NB4 (cell line): ENCODE measurements at regions not wholly inside any gene's neighbourhood (a gene's known extent, or its start where the extent isn't known, plus 50 kb on each side); places are given as distances from the start of the nearest gene placed in this dataset.
A peak's percentile ranks its signal among the peaks of the same experiment; 100 is the strongest.

Experiments used
- DNase-seq: peaks from one replicate; pipeline ENCODE4 v3.0.0; 2010; ENCODE audit warnings: low read depth
- H3K4me3 ChIP-seq: one replicate; pipeline ENCODE4 v1.5.1; 2011; ENCODE audit warnings: mild to moderate bottlenecking, low read depth, low read length, moderate library complexity
- CTCF ChIP-seq: IDR thresholded peaks from one replicate; pipeline ENCODE4 v1.5.1; 2012; ENCODE audit warnings: low read depth, low read length
- MYC ChIP-seq: IDR thresholded peaks from 2 replicates; pipeline ENCODE4 v1.6.1; 2011; ENCODE audit warnings: low read depth, low read length
- POLR2A ChIP-seq: IDR thresholded peaks from 2 replicates; pipeline ENCODE4 v1.6.1; 2011; ENCODE audit warnings: mild to moderate bottlenecking; ENCODE audit not compliant: insufficient read length; ENCODE audit errors: extremely low read depth
- TF ChIP-seq, protein P1 (sequence below): IDR thresholded peaks from 2 replicates; pipeline ENCODE4 v1.6.1; 2011; ENCODE audit warnings: low read depth, low read length

DNA sequence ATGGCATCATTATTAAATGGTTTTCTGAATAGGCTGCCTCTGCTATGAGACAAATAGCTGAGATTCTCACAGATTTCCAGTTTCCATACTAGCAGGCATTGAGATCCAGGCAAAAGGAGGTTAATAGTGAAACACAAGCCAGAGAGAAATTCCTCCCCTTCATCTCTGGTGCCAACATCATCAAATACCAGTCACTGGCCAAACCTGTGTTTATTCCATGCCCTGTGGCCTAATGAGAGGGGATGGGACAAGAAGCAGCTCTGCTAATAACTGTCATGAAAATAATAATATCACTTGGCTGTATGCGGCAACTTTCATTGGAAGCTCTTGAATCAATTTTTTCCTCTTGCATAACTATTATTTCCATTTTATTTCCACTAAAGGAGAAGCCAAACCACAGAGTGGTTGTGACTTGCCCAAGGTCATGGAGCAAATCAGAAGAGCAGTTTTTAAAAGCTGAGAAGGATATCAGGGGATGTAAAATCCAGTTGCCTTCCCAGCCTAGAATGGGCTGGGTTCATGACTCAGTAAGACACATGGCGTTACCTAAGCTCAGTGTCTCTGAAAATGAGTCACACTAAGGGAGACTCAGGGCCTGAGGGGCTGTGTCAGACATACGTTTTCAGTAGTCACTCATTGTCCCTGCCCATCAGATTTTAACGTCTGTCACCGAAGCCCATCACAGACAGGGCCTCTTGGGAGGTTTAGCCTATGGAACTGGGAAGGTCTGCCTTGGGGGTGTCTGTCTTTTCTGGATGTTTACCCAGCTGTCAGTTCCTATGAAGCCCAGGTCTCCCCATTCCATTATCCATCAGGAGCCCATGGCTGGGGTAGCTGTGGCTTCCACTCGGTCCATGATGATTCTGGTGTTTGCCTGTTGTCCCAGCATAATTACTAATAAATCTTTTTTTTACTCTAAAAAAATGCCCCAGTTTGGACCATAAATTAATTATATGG lies 208.8 kb upstream of the EEA1 start:
- no peak for TF ChIP-seq CTCF
- TF ChIP-seq, protein P1, sequence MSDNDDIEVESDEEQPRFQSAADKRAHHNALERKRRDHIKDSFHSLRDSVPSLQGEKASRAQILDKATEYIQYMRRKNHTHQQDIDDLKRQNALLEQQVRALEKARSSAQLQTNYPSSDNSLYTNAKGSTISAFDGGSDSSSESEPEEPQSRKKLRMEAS, result peak; percentile 66
- peak; percentile 86 for DNase-seq
- no peak overlapping the region for H3K4me3 ChIP-seq

- TF ChIP-seq, protein P1, result peak; percentile 43; the same call in 1 of the 2 replicates
- TF ChIP-seq POLR2A (no peak), CTCF (no peak), MYC (no peak; the same call in 1 of the 2 replicates)
- H3K4me3 ChIP-seq, result no peak overlapping the region
- peak; percentile 97 for DNase-seq
These were observed 210.1 kb upstream of the EEA1 start for GRCh38 chr12:93139028-93139665.

DNA sequence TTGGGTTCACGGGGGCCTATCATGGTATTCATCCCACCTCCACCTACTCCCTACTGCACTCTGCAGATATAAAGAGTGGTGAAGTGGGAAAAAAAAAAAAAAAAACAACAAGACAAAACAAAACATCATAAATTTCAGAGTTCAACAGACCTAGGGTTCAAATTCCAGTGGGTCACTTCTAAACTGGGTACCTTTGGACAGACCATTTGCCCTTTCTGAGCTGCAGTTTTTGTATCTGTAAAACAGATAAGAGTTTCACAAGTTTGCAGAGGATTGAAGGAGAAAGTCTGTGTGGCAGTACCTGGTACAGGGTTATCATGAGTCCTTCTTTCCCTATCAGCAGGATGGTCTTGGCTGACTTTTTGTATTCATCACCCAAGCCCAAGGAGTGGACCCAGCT lies 211.2 kb upstream of the EEA1 start:
- TF ChIP-seq, protein P1, result no peak
- TF ChIP-seq MYC (no peak), POLR2A (no peak), CTCF (no peak)
- DNase-seq, result no peak
- no peak overlapping the region for H3K4me3 ChIP-seq

- no peak for TF ChIP-seq CTCF
- TF ChIP-seq POLR2A, result no peak
- TF ChIP-seq, protein P1, result no peak
- TF ChIP-seq MYC, result no peak
- no peak overlapping the region for H3K4me3 ChIP-seq
- DNase-seq, result no peak
These were observed 211.7 kb upstream of the EEA1 start for GRCh38 chr12:93140801-93141200.

- TF ChIP-seq, protein P1, result no peak
- TF ChIP-seq POLR2A (no peak), MYC (no peak), CTCF (no peak)
- no peak for DNase-seq
- no peak overlapping the region for H3K4me3 ChIP-seq
These were observed 213.8 kb upstream of the EEA1 start for GRCh38 chr12:93142881-93143280.
